ENCODE measurements at regions not wholly inside any gene's neighbourhood (a gene's known extent, or its start where the extent isn't known, plus 50 kb on each side); places are given as distances from the start of the nearest gene placed in this dataset.

GRCh38 chr13:34241332-34241731 lies 423.4 kb downstream of the RFC3 start:
- Mint-ChIP-seq H3K27me3 (peaks cover under 1 to 3% of the 10 kb centered on the region in 2 donors), H3K4me3 (no peak overlapping the region), H3K27ac (no peak overlapping the region), H3K36me3 (no peaks in the 10 kb centered on the region), H3K4me1 (no peaks in the 10 kb centered on the region), H3K9me3 (peaks cover 0 to 2% of the 10 kb centered on the region in 2 donors)
- no peak for ATAC-seq (replicated peaks)
- no peak for DNase-seq

- Mint-ChIP-seq H3K36me3 (no peaks in the 10 kb centered on the region), H3K4me1 (no peaks in the 10 kb centered on the region), H3K27ac (no peak overlapping the region), H3K4me3 (no peak overlapping the region), H3K9me3 (peaks cover 0 to 2% of the 10 kb centered on the region in 2 donors), H3K27me3 (peaks cover 3 to 6% of the 10 kb centered on the region in 2 donors)
- no peak for DNase-seq
- no peak for ATAC-seq (replicated peaks)
These were observed 425.5 kb downstream of the RFC3 start for GRCh38 chr13:34243403-34243802.

- H3K27me3 Mint-ChIP-seq: peaks cover 0 to 12% of the 10 kb centered on the region in 2 donors
- DNase-seq (no peak), ATAC-seq (replicated peaks) (no peak)
- H3K27ac Mint-ChIP-seq: no peak overlapping the region
- H3K4me3 Mint-ChIP-seq: no peak overlapping the region
- H3K36me3 Mint-ChIP-seq: no peaks in the 10 kb centered on the region
- H3K4me1 Mint-ChIP-seq: no peaks in the 10 kb centered on the region
- H3K9me3 Mint-ChIP-seq: no peaks in the 10 kb centered on the region
These were observed 428.6 kb downstream of the RFC3 start for GRCh38 chr13:34246511-34246910.

GRCh38 chr13:34247596-34247995 lies 429.6 kb downstream of the RFC3 start:
- no peaks in the 10 kb centered on the region for H3K4me1 Mint-ChIP-seq

GRCh38 chr13:34249546-34250039 lies 431.6 kb downstream of the RFC3 start:
- no peaks in the 10 kb centered on the region for H3K36me3 Mint-ChIP-seq
- ATAC-seq (replicated peaks) (no peak), DNase-seq (no peak)
- H3K9me3 Mint-ChIP-seq: peaks cover 0 to 3% of the 10 kb centered on the region in 2 donors
- no peak overlapping the region for H3K27ac Mint-ChIP-seq
- no peak overlapping the region for H3K4me3 Mint-ChIP-seq
- no peaks in the 10 kb centered on the region for H3K4me1 Mint-ChIP-seq
- peaks cover 0 to 19% of the 10 kb centered on the region in 2 donors for H3K27me3 Mint-ChIP-seq

More at GRCh38 chr13:34247596-34247995, 429.6 kb downstream of the RFC3 start:
- DNase-seq: no peak
- no peak overlapping the region for H3K4me3 Mint-ChIP-seq
- ATAC-seq (replicated peaks): no peak
- no peaks in the 10 kb centered on the region for H3K36me3 Mint-ChIP-seq
- H3K9me3 Mint-ChIP-seq: no peaks in the 10 kb centered on the region
- peaks cover 0 to 12% of the 10 kb centered on the region in 2 donors for H3K27me3 Mint-ChIP-seq
- H3K27ac Mint-ChIP-seq: no peak overlapping the region

- ATAC-seq (replicated peaks) (no peak), DNase-seq (no peak)
- H3K36me3 Mint-ChIP-seq: no peaks in the 10 kb centered on the region
- H3K4me3 Mint-ChIP-seq: no peak overlapping the region
- no peaks in the 10 kb centered on the region for H3K4me1 Mint-ChIP-seq
- H3K9me3 Mint-ChIP-seq: peaks cover 0 to 3% of the 10 kb centered on the region in 2 donors
- peaks cover 0 to 21% of the 10 kb centered on the region in 2 donors for H3K27me3 Mint-ChIP-seq
- no peak overlapping the region for H3K27ac Mint-ChIP-seq
These were observed 432.3 kb downstream of the RFC3 start for GRCh38 chr13:34250151-34250670.

GRCh38 chr13:34254366-34254765 lies 436.4 kb downstream of the RFC3 start:
- peaks cover 19 to 31% of the 10 kb centered on the region in 2 donors for H3K4me1 Mint-ChIP-seq
- no peak for DNase-seq
- H3K4me3 Mint-ChIP-seq: no peak overlapping the region

GRCh38 chr13:34255711-34256110 lies 437.8 kb downstream of the RFC3 start:
- peak; percentile 56 to 72 for ATAC-seq (replicated peaks)

More at GRCh38 chr13:34254366-34254765, 436.4 kb downstream of the RFC3 start:
- Mint-ChIP-seq H3K27me3 (peaks cover 0 to 27% of the 10 kb centered on the region in 2 donors), H3K9me3 (peaks cover 0 to 5% of the 10 kb centered on the region in 2 donors), H3K36me3 (no peaks in the 10 kb centered on the region), H3K27ac (no peak overlapping the region)
- no peak for ATAC-seq (replicated peaks)

GRCh38 chr13:34256236-34256635 lies 438.3 kb downstream of the RFC3 start:
- peaks cover 0 to 22% of the 10 kb centered on the region in 2 donors for H3K27me3 Mint-ChIP-seq
- DNase-seq: peak; percentile 8
- ATAC-seq (replicated peaks): peak; percentile 75 to 86
- no peaks in the 10 kb centered on the region for H3K36me3 Mint-ChIP-seq
- no peak overlapping the region for H3K27ac Mint-ChIP-seq
- no peak overlapping the region for H3K4me3 Mint-ChIP-seq
- peaks cover 0 to 5% of the 10 kb centered on the region in 2 donors for H3K9me3 Mint-ChIP-seq
- H3K4me1 Mint-ChIP-seq: peaks cover 22 to 31% of the 10 kb centered on the region in 2 donors

More at GRCh38 chr13:34255711-34256110, 437.8 kb downstream of the RFC3 start:
- Mint-ChIP-seq H3K9me3 (peaks cover 0 to 5% of the 10 kb centered on the region in 2 donors), H3K36me3 (no peaks in the 10 kb centered on the region), H3K27ac (no peak overlapping the region), H3K27me3 (peaks cover 0 to 27% of the 10 kb centered on the region in 2 donors), H3K4me3 (no peak overlapping the region), H3K4me1 (peaks cover 22 to 31% of the 10 kb centered on the region in 2 donors)
- no peak for DNase-seq

- H3K27ac Mint-ChIP-seq: no peak overlapping the region
- no peak overlapping the region for H3K4me3 Mint-ChIP-seq
- H3K4me1 Mint-ChIP-seq: peaks cover 22 to 31% of the 10 kb centered on the region in 2 donors
- H3K9me3 Mint-ChIP-seq: peaks cover 0 to 5% of the 10 kb centered on the region in 2 donors
- peaks cover 0 to 21% of the 10 kb centered on the region in 2 donors for H3K27me3 Mint-ChIP-seq
- no peaks in the 10 kb centered on the region for H3K36me3 Mint-ChIP-seq
- DNase-seq (peak; percentile 1), ATAC-seq (replicated peaks) (peak; percentile 69 to 74)
These were observed 440.0 kb downstream of the RFC3 start for GRCh38 chr13:34257966-34258365.

GRCh38 chr13:34258646-34259386 lies 440.9 kb downstream of the RFC3 start:
- no peaks in the 10 kb centered on the region for H3K36me3 Mint-ChIP-seq
- peaks cover 0 to 14% of the 10 kb centered on the region in 2 donors for H3K27me3 Mint-ChIP-seq
- ATAC-seq (replicated peaks): no peak

GRCh38 chr13:34263681-34264080 lies 445.7 kb downstream of the RFC3 start:
- Mint-ChIP-seq H3K4me3 (no peak overlapping the region), H3K27me3 (no peaks in the 10 kb centered on the region), H3K36me3 (no peaks in the 10 kb centered on the region), H3K4me1 (peaks cover 4% of the 10 kb centered on the region in 2 donors), H3K27ac (no peak overlapping the region), H3K9me3 (no peaks in the 10 kb centered on the region)
- no peak for DNase-seq
- no peak for ATAC-seq (replicated peaks)

More at GRCh38 chr13:34258646-34259386, 440.9 kb downstream of the RFC3 start:
- Mint-ChIP-seq H3K27ac (no peak overlapping the region), H3K4me1 (peaks cover 22 to 31% of the 10 kb centered on the region in 2 donors), H3K4me3 (no peak overlapping the region), H3K9me3 (peaks cover 0 to 5% of the 10 kb centered on the region in 2 donors)
- DNase-seq: no peak

- no peaks in the 10 kb centered on the region for H3K36me3 Mint-ChIP-seq
- no peaks in the 10 kb centered on the region for H3K4me1 Mint-ChIP-seq
- no peak for DNase-seq
- no peak overlapping the region for H3K27ac Mint-ChIP-seq
- no peak for ATAC-seq (replicated peaks)
- H3K27me3 Mint-ChIP-seq: no peaks in the 10 kb centered on the region
- H3K9me3 Mint-ChIP-seq: no peaks in the 10 kb centered on the region
- H3K4me3 Mint-ChIP-seq: no peak overlapping the region
These were observed 447.2 kb downstream of the RFC3 start for GRCh38 chr13:34265046-34265679.

- H3K36me3 Mint-ChIP-seq: no peaks in the 10 kb centered on the region
- peaks cover 4 to 7% of the 10 kb centered on the region in 2 donors for H3K9me3 Mint-ChIP-seq
- H3K4me1 Mint-ChIP-seq: no peaks in the 10 kb centered on the region
- ATAC-seq (replicated peaks) (no peak), DNase-seq (no peak)
- H3K27me3 Mint-ChIP-seq: peaks cover 0 to 4% of the 10 kb centered on the region in 2 donors
- H3K4me3 Mint-ChIP-seq: no peak overlapping the region
- no peak overlapping the region for H3K27ac Mint-ChIP-seq
These were observed 458.8 kb downstream of the RFC3 start for GRCh38 chr13:34276764-34277163.
